Neural cell (in vitro differentiated cells): ENCODE measurements at regions not wholly inside any gene's neighbourhood (a gene's known extent, or its start where the extent isn't known, plus 50 kb on each side); places are given as distances from the start of the nearest gene placed in this dataset.

ENCODE experiments used
- EZH2 ChIP-seq: fragments of 200-600, 300-800 bp; shearing (Covaris generic), sonication (generic); IDR thresholded peaks from 2 replicates; pipeline ENCODE4 v1.6.1; 2014; ENCODE audit warnings: antibody characterized with exemption, low read length, borderline replicate concordance, mild to moderate bottlenecking; ENCODE audit not compliant: insufficient read depth, poor library complexity, severe bottlenecking
- POLR2AphosphoS5 ChIP-seq: IDR thresholded peaks from 2 replicates; pipeline ENCODE4 v1.6.1; 2012
- TF ChIP-seq, protein P1 (sequence below): IDR thresholded peaks from 2 replicates; pipeline ENCODE4 v1.6.1; 2012; ENCODE audit warnings: borderline replicate concordance
- TF ChIP-seq, protein P2 (sequence below): fragments of 450-650 bp; IDR thresholded peaks from 2 replicates; pipeline ENCODE4 v1.5.1; 2014; ENCODE audit warnings: antibody characterized with exemption, mild to moderate bottlenecking, moderate library complexity; ENCODE audit not compliant: poor library complexity, severe bottlenecking

DNA sequence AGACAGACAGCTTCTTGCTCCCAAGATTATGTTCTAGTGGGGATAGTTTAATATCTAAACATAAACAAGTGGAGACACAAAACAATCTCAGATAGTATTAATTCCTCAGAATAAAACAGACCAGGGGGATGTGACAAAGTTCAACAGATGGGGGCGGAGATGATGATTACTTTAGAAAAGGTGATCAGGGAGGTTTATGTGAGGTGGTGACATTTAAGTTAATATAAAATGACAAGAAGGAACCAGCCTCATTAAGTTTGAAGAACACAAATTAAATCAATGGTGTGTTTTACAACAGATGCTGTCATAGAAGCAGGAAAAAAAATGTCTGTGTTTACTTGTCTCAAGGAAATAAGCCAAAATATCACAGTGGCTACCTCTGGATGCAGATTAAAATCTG, 119.6 kb upstream of the HMHB1 start:
- TF ChIP-seq, protein P1, sequence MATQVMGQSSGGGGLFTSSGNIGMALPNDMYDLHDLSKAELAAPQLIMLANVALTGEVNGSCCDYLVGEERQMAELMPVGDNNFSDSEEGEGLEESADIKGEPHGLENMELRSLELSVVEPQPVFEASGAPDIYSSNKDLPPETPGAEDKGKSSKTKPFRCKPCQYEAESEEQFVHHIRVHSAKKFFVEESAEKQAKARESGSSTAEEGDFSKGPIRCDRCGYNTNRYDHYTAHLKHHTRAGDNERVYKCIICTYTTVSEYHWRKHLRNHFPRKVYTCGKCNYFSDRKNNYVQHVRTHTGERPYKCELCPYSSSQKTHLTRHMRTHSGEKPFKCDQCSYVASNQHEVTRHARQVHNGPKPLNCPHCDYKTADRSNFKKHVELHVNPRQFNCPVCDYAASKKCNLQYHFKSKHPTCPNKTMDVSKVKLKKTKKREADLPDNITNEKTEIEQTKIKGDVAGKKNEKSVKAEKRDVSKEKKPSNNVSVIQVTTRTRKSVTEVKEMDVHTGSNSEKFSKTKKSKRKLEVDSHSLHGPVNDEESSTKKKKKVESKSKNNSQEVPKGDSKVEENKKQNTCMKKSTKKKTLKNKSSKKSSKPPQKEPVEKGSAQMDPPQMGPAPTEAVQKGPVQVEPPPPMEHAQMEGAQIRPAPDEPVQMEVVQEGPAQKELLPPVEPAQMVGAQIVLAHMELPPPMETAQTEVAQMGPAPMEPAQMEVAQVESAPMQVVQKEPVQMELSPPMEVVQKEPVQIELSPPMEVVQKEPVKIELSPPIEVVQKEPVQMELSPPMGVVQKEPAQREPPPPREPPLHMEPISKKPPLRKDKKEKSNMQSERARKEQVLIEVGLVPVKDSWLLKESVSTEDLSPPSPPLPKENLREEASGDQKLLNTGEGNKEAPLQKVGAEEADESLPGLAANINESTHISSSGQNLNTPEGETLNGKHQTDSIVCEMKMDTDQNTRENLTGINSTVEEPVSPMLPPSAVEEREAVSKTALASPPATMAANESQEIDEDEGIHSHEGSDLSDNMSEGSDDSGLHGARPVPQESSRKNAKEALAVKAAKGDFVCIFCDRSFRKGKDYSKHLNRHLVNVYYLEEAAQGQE: no peak
- TF ChIP-seq, protein P2, sequence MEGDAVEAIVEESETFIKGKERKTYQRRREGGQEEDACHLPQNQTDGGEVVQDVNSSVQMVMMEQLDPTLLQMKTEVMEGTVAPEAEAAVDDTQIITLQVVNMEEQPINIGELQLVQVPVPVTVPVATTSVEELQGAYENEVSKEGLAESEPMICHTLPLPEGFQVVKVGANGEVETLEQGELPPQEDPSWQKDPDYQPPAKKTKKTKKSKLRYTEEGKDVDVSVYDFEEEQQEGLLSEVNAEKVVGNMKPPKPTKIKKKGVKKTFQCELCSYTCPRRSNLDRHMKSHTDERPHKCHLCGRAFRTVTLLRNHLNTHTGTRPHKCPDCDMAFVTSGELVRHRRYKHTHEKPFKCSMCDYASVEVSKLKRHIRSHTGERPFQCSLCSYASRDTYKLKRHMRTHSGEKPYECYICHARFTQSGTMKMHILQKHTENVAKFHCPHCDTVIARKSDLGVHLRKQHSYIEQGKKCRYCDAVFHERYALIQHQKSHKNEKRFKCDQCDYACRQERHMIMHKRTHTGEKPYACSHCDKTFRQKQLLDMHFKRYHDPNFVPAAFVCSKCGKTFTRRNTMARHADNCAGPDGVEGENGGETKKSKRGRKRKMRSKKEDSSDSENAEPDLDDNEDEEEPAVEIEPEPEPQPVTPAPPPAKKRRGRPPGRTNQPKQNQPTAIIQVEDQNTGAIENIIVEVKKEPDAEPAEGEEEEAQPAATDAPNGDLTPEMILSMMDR: no peak
- TF ChIP-seq POLR2AphosphoS5 (no peak), EZH2 (no peak)
